Skeletal muscle tissue (tissue), 3 donors: ENCODE measurements at regions not wholly inside any gene's neighbourhood (a gene's known extent, or its start where the extent isn't known, plus 50 kb on each side); places are given as distances from the start of the nearest gene placed in this dataset.

ENCODE experiments used
- H3K27ac ChIP-seq: one replicate; pipeline ENCODE4 v1.7.0; 2013; ENCODE audit warnings: mild to moderate bottlenecking, low read depth, low read length, inconsistent platforms
- H3K27me3 ChIP-seq, 3 donors: one replicate each; pipeline ENCODE4 v1.7.0; 2013; ENCODE audit warnings: low read length in 3 of 3; ENCODE audit not compliant: control insufficient read depth in 3 of 3, insufficient read depth in 3 of 3
- H3K36me3 ChIP-seq, 3 donors: one replicate each; pipeline ENCODE4 v1.7.0; 2013; ENCODE audit warnings: low read length in 3 of 3; ENCODE audit not compliant: control insufficient read depth in 3 of 3, insufficient read depth in 3 of 3
- H3K4me1 ChIP-seq, 3 donors: one replicate each; pipeline ENCODE4 v1.7.0; 2013; ENCODE audit warnings: low read length in 3 of 3, mild to moderate bottlenecking in 3 of 3; ENCODE audit not compliant: control insufficient read depth in 3 of 3, insufficient read depth in 3 of 3
- H3K4me3 ChIP-seq, 3 donors: one replicate each; pipeline ENCODE4 v1.7.0; 2013; ENCODE audit warnings: low read length in 3 of 3
- H3K9ac ChIP-seq, 3 donors: one replicate each; pipeline ENCODE4 v1.7.0; 2013; ENCODE audit warnings: low read length in 3 of 3, mild to moderate bottlenecking in 3 of 3, moderate library complexity in 2 of 3, low read depth in 1 of 3
- H3K9me3 ChIP-seq, 3 donors: one replicate each; pipeline ENCODE4 v1.7.0; 2013; ENCODE audit warnings: low read length in 3 of 3; ENCODE audit not compliant: control insufficient read depth in 3 of 3
- donor health status: Osteomylitis.

GRCh38 chr20:54292185-54292584, 84.3 kb downstream of the PFDN4 start:
- peaks cover 0 to 3% (median 0%) of the 10 kb centered on the region in 3 donors for H3K4me1 ChIP-seq
- H3K9ac ChIP-seq, result no peak overlapping the region
- no peaks in the 10 kb centered on the region for H3K9me3 ChIP-seq
- H3K36me3 ChIP-seq, result no peaks in the 10 kb centered on the region
- no peak overlapping the region for H3K4me3 ChIP-seq
- peaks cover 0 to 2% (median 0%) of the 10 kb centered on the region in 3 donors for H3K27me3 ChIP-seq
- H3K27ac ChIP-seq, result no peak overlapping the region

GRCh38 chr20:54293526-54293925, 85.6 kb downstream of the PFDN4 start:
- Histone ChIP-seq H3K4me3 (no peak overlapping the region), H3K4me1 (peaks cover 0 to 3% (median 0%) of the 10 kb centered on the region in 3 donors), H3K27ac (no peak overlapping the region), H3K27me3 (peaks cover 0 to 2% (median 0%) of the 10 kb centered on the region in 3 donors), H3K9ac (no peak overlapping the region), H3K36me3 (no peaks in the 10 kb centered on the region), H3K9me3 (no peaks in the 10 kb centered on the region)

- Histone ChIP-seq H3K4me3 (no peak overlapping the region), H3K9ac (no peak overlapping the region), H3K4me1 (peaks cover 0 to 3% (median 0%) of the 10 kb centered on the region in 3 donors), H3K27me3 (peaks cover 0 to 2% (median 0%) of the 10 kb centered on the region in 3 donors), H3K36me3 (no peaks in the 10 kb centered on the region), H3K9me3 (no peaks in the 10 kb centered on the region), H3K27ac (no peak overlapping the region)
Observed at GRCh38 chr20:54294094-54294493, 86.2 kb downstream of the PFDN4 start.

GRCh38 chr20:54295686-54296085, 87.8 kb downstream of the PFDN4 start:
- Histone ChIP-seq H3K27ac (no peak overlapping the region), H3K4me1 (peaks cover 0 to 3% (median 0%) of the 10 kb centered on the region in 3 donors), H3K9me3 (no peaks in the 10 kb centered on the region), H3K9ac (no peak overlapping the region), H3K4me3 (no peak overlapping the region), H3K27me3 (peaks cover 0 to 2% (median 0%) of the 10 kb centered on the region in 3 donors), H3K36me3 (no peaks in the 10 kb centered on the region)

- Histone ChIP-seq H3K36me3 (no peaks in the 10 kb centered on the region), H3K4me1 (no peaks in the 10 kb centered on the region), H3K9ac (no peak overlapping the region), H3K27me3 (no peaks in the 10 kb centered on the region), H3K27ac (no peak overlapping the region), H3K9me3 (peaks cover 0 to 2% (median 0%) of the 10 kb centered on the region in 3 donors), H3K4me3 (no peak overlapping the region)
Observed at GRCh38 chr20:54305421-54305820, 97.5 kb downstream of the PFDN4 start.

GRCh38 chr20:54306985-54307710, 99.3 kb downstream of the PFDN4 start:
- Histone ChIP-seq H3K9me3 (peaks cover 0 to 2% (median 0%) of the 10 kb centered on the region in 3 donors), H3K27ac (no peak overlapping the region), H3K36me3 (no peaks in the 10 kb centered on the region), H3K4me1 (no peaks in the 10 kb centered on the region), H3K4me3 (no peak overlapping the region), H3K9ac (no peak overlapping the region), H3K27me3 (no peaks in the 10 kb centered on the region)

- no peak overlapping the region for H3K27ac ChIP-seq
- no peaks in the 10 kb centered on the region for H3K4me1 ChIP-seq
- H3K36me3 ChIP-seq, result no peaks in the 10 kb centered on the region
- no peak overlapping the region for H3K9ac ChIP-seq
- H3K9me3 ChIP-seq, result peaks cover 0 to 2% (median 0%) of the 10 kb centered on the region in 3 donors
- H3K4me3 ChIP-seq, result no peak overlapping the region
- no peaks in the 10 kb centered on the region for H3K27me3 ChIP-seq
Observed at GRCh38 chr20:54308804-54309203, 100.9 kb downstream of the PFDN4 start.

- Histone ChIP-seq H3K4me1 (peaks cover 3 to 6% (median 5%) of the 10 kb centered on the region in 3 donors), H3K36me3 (no peaks in the 10 kb centered on the region)
Observed at GRCh38 chr20:54318892-54319291, 111.0 kb downstream of the PFDN4 start.

GRCh38 chr20:54320148-54320607, 112.3 kb downstream of the PFDN4 start:
- H3K4me1 ChIP-seq, result peaks cover 3 to 6% (median 5%) of the 10 kb centered on the region in 3 donors
- H3K9me3 ChIP-seq, result no peaks in the 10 kb centered on the region
- no peak overlapping the region for H3K4me3 ChIP-seq
- H3K27me3 ChIP-seq, result no peaks in the 10 kb centered on the region
- no peak overlapping the region for H3K9ac ChIP-seq
- no peak overlapping the region for H3K27ac ChIP-seq
- H3K36me3 ChIP-seq, result no peaks in the 10 kb centered on the region

More at GRCh38 chr20:54318892-54319291, 111.0 kb downstream of the PFDN4 start:
- peaks cover 0 to 2% (median 0%) of the 10 kb centered on the region in 3 donors for H3K27me3 ChIP-seq
- no peaks in the 10 kb centered on the region for H3K9me3 ChIP-seq
- H3K27ac ChIP-seq, result no peak overlapping the region
- no peak overlapping the region for H3K4me3 ChIP-seq
- H3K9ac ChIP-seq, result no peak overlapping the region

- Histone ChIP-seq H3K9me3 (no peaks in the 10 kb centered on the region), H3K36me3 (no peaks in the 10 kb centered on the region), H3K27ac (no peak overlapping the region), H3K4me3 (no peak overlapping the region), H3K27me3 (no peaks in the 10 kb centered on the region), H3K9ac (no peak overlapping the region), H3K4me1 (peaks cover 3 to 6% (median 5%) of the 10 kb centered on the region in 3 donors)
Observed at GRCh38 chr20:54321352-54322087, 113.6 kb downstream of the PFDN4 start.
